CD14-positive monocyte (primary cell): ENCODE measurements at regions not wholly inside any gene's neighbourhood (a gene's known extent, or its start where the extent isn't known, plus 50 kb on each side); places are given as distances from the start of the nearest gene placed in this dataset.
"Not testable (repeated sequence)": the region's sequence is repeated elsewhere in the genome, so short reads cannot be mapped to it uniquely, and the experiment has no call there.

Experiments used
- DNase-seq, 3 donors: peaks; one replicate each; pipeline ENCODE4 v3.0.0-alpha.2; 2011 to 2022
- H2AFZ ChIP-seq: 2 replicates; pipeline ENCODE4 v1.6.0; 2012; ENCODE audit warnings: mild to moderate bottlenecking, low read depth, low read length, inconsistent platforms; ENCODE audit not compliant: insufficient read depth, poor library complexity, severe bottlenecking
- H3K27ac ChIP-seq, 2 donors: 1 replicate in 1 of 2; 2 replicates in 1 of 2; pipeline ENCODE4 v1.5.1; 2012 to 2013; ENCODE audit warnings: low read length in 2 of 2, control low read depth in 1 of 2, inconsistent platforms in 1 of 2, low read depth in 1 of 2, mild to moderate bottlenecking in 1 of 2
- H3K27me3 ChIP-seq, 2 donors: one replicate each; pipeline versions ENCODE4 v1.6.0 to v1.6.1; 2011 to 2013; ENCODE audit warnings: low read length in 2 of 2; ENCODE audit not compliant: control insufficient read depth in 2 of 2, insufficient read depth in 2 of 2
- H3K36me3 ChIP-seq, 2 donors: replicated peaks in 1 of 2; 1 replicate in 1 of 2; 2 replicates in 1 of 2; pipeline versions ENCODE4 v1.5.1 to v1.6.1; 2012 to 2013; ENCODE audit warnings: low read length in 2 of 2, control low read depth in 1 of 2, inconsistent platforms in 1 of 2, mild to moderate bottlenecking in 1 of 2; ENCODE audit not compliant: insufficient read depth in 2 of 2, control insufficient read depth in 1 of 2
- H3K4me1 ChIP-seq, 2 donors: 1 replicate in 1 of 2; 2 replicates in 1 of 2; pipeline versions ENCODE4 v1.5.1 to v1.6.1; 2012 to 2013; ENCODE audit warnings: low read length in 2 of 2, control low read depth in 1 of 2, inconsistent platforms in 1 of 2, mild to moderate bottlenecking in 1 of 2, moderate library complexity in 1 of 2; ENCODE audit not compliant: insufficient read depth in 2 of 2, control insufficient read depth in 1 of 2
- H3K4me2 ChIP-seq: replicated peaks from 2 replicates; pipeline ENCODE3; 2012; ENCODE audit warnings: low read length, moderate library complexity, mild to moderate bottlenecking; ENCODE audit not compliant: poor library complexity, severe bottlenecking; ENCODE audit errors: extremely low read depth
- H3K4me3 ChIP-seq, 3 experiments: fragments of 200-600 bp in 1 of 3; sonication (generic) in 1 of 3; replicated peaks in 1 of 3; 1 replicate in 2 of 3; 2 replicates in 1 of 3; pipeline ENCODE4 v1.5.1; 2011 to 2013; ENCODE audit warnings: low read length in 3 of 3, mild to moderate bottlenecking in 3 of 3, control low read depth in 2 of 3, low read depth in 2 of 3, inconsistent platforms in 1 of 3, moderate library complexity in 1 of 3
- H3K79me2 ChIP-seq: 2 replicates; pipeline ENCODE4 v1.6.0; 2012; ENCODE audit warnings: mild to moderate bottlenecking, control low read depth, inconsistent platforms, low read length, moderate library complexity; ENCODE audit not compliant: insufficient read depth
- H3K9ac ChIP-seq: 2 replicates; pipeline ENCODE4 v1.6.0; 2017; ENCODE audit warnings: low read length, mild to moderate bottlenecking; ENCODE audit not compliant: insufficient read depth, poor library complexity, severe bottlenecking
- H3K9me3 ChIP-seq, 2 donors: replicated peaks in 1 of 2; 1 replicate in 1 of 2; 2 replicates in 1 of 2; pipeline versions ENCODE4 v1.5.1 to v1.6.1; 2012 to 2013; ENCODE audit warnings: low read length in 2 of 2, control low read depth in 1 of 2; ENCODE audit not compliant: control insufficient read depth in 1 of 2, insufficient read depth in 1 of 2
- H4K20me1 ChIP-seq: 2 replicates; pipeline ENCODE4 v1.6.0; 2012; ENCODE audit warnings: mild to moderate bottlenecking, low read length, control low read depth, moderate library complexity; ENCODE audit not compliant: insufficient read depth
- H3K27ac Mint-ChIP-seq, 7 donors: one replicate each; pipeline ENCODE4 v1.8.0; 2020; ENCODE audit warnings: mild to moderate bottlenecking in 7 of 7, mixed read lengths in 7 of 7, moderate library complexity in 6 of 7, inconsistent platforms in 2 of 7
- H3K27me3 Mint-ChIP-seq, 3 donors: one replicate each; pipeline ENCODE4 v1.8.0; 2021 to 2022; ENCODE audit warnings: low read depth in 3 of 3, mild to moderate bottlenecking in 3 of 3, mixed read lengths in 3 of 3, moderate library complexity in 3 of 3, inconsistent platforms in 1 of 3
- H3K36me3 Mint-ChIP-seq, 2 donors: one replicate each; pipeline ENCODE4 v1.8.0; 2020; ENCODE audit warnings: mixed read lengths in 2 of 2, inconsistent platforms in 1 of 2, mild to moderate bottlenecking in 1 of 2
- H3K4me1 Mint-ChIP-seq: one replicate; pipeline ENCODE4 v1.8.0; 2020; ENCODE audit warnings: mild to moderate bottlenecking, mixed read lengths
- H3K4me3 Mint-ChIP-seq, 2 donors: one replicate each; pipeline ENCODE4 v1.8.0; 2020; ENCODE audit warnings: mild to moderate bottlenecking in 2 of 2, mixed read lengths in 2 of 2, moderate library complexity in 1 of 2
- H3K9me3 Mint-ChIP-seq, 7 donors: one replicate each; pipeline ENCODE4 v1.8.0; 2020 to 2022; ENCODE audit warnings: mixed read lengths in 7 of 7, mild to moderate bottlenecking in 6 of 7, moderate library complexity in 6 of 7, inconsistent platforms in 2 of 7
- CTCF ChIP-seq: fragments of 200-600 bp; IDR thresholded peaks from one replicate; pipeline ENCODE4 v1.8.0; 2022; ENCODE audit warnings: antibody characterized with exemption, mild to moderate bottlenecking
- whole genome bisulfite sequencing: methylation state at CpG from one replicate; pipeline ENCODE4 v1.1.5; 2013; ENCODE audit warnings: missing lambda C conversion rate; ENCODE audit not compliant: insufficient coverage; 5-methylcytosine and 5-hydroxymethylcytosine counted together
- intact Hi-C, 2 donors: fragments of 100-400 bp; cut with micrococcal nuclease; formaldehyde crosslinking; loops; one replicate each; pipeline versions ENCODE4 v1.15.0 to v1.15.1; 2023

- peak overlapping the region in 2 of 7 donors; percentile 42 to 69 for H3K27ac Mint-ChIP-seq
- no peak overlapping the region for H3K27ac ChIP-seq
- no peak overlapping the region for H3K4me3 Mint-ChIP-seq
- H3K9me3 Mint-ChIP-seq = peaks cover 0 to 7% (median 3%) of the 10 kb centered on the region in 7 donors
- H3K4me1 Mint-ChIP-seq = peaks cover 23% of the 10 kb centered on the region
- no peaks in the 10 kb centered on the region for H3K36me3 ChIP-seq
- no peaks in the 10 kb centered on the region for H3K36me3 Mint-ChIP-seq
- intact Hi-C loops = no loop called here
- no peak for DNase-seq
- H2AFZ ChIP-seq = no peak overlapping the region
- H3K9me3 ChIP-seq = peaks cover 0 to 7% of the 10 kb centered on the region in 2 donors
- no peak overlapping the region for H3K4me3 ChIP-seq
- H3K9ac ChIP-seq = no peak overlapping the region
- peaks cover 0 to 6% (median 2%) of the 10 kb centered on the region in 3 donors for H3K27me3 Mint-ChIP-seq
- H3K27me3 ChIP-seq = no peaks in the 10 kb centered on the region
- WGBS = 100% methylated on average over 1 of the region's 1 CpG
- H4K20me1 ChIP-seq = no peaks in the 10 kb centered on the region
- no peak for TF ChIP-seq CTCF
- no peaks in the 10 kb centered on the region for H3K79me2 ChIP-seq
- H3K4me1 ChIP-seq = peaks cover 16 to 17% of the 10 kb centered on the region in 2 donors
- no peak overlapping the region for H3K4me2 ChIP-seq
Measured at GRCh38 chr9:96057155-96057554, 181.7 kb downstream of the ERCC6L2 start.

GRCh38 chr9:96056226-96056625, 180.7 kb downstream of the ERCC6L2 start:
- Histone ChIP-seq H3K9me3 (peaks cover 0 to 11% of the 10 kb centered on the region in 2 donors), H3K9ac (no peak overlapping the region), H2AFZ (no peak overlapping the region), H3K4me1 (peaks cover 7 to 8% of the 10 kb centered on the region in 2 donors), H4K20me1 (no peaks in the 10 kb centered on the region), H3K79me2 (no peaks in the 10 kb centered on the region), H3K36me3 (no peaks in the 10 kb centered on the region), H3K27ac (no peak overlapping the region), H3K27me3 (no peaks in the 10 kb centered on the region), H3K4me2 (no peak overlapping the region), H3K4me3 (no peak overlapping the region)
- 52% methylated on average over 3 of the region's 5 CpGs for WGBS
- no peaks in the 10 kb centered on the region for H3K36me3 Mint-ChIP-seq
- H3K27me3 Mint-ChIP-seq = peaks cover 2 to 6% (median 2%) of the 10 kb centered on the region in 3 donors
- H3K27ac Mint-ChIP-seq = no peak overlapping the region
- peaks cover 13% of the 10 kb centered on the region for H3K4me1 Mint-ChIP-seq
- no peak overlapping the region for H3K4me3 Mint-ChIP-seq
- intact Hi-C loops = no loop called here
- no peak for DNase-seq
- TF ChIP-seq CTCF = no peak
- H3K9me3 Mint-ChIP-seq = peaks cover 0 to 9% (median 7%) of the 10 kb centered on the region in 7 donors

- H3K9ac ChIP-seq, H3K4me3 Mint-ChIP-seq, H3K27me3 ChIP-seq, H3K36me3 Mint-ChIP-seq, H3K27me3 Mint-ChIP-seq, H3K79me2 ChIP-seq, H3K27ac Mint-ChIP-seq, H3K4me1 ChIP-seq, H3K4me2 ChIP-seq, DNase-seq, H3K4me1 Mint-ChIP-seq, H4K20me1 ChIP-seq, H2AFZ ChIP-seq, H3K36me3 ChIP-seq, H3K4me3 ChIP-seq, intact Hi-C loops, H3K27ac ChIP-seq: not testable (repeated sequence)
- WGBS = 83% methylated on average over 1 of the region's 5 CpGs
- H3K9me3 ChIP-seq = peaks cover 0 to 11% of the 10 kb centered on the region in 2 donors
- peaks cover 0 to 11% (median 9%) of the 10 kb centered on the region in 7 donors for H3K9me3 Mint-ChIP-seq
Measured at GRCh38 chr9:96054248-96054647, 178.8 kb downstream of the ERCC6L2 start.
